Germinal center (tissue), 1 donor: ENCODE measurements at regions not wholly inside any gene's neighbourhood (a gene's known extent, or its start where the extent isn't known, plus 50 kb on each side); places are given as distances from the start of the nearest gene placed in this dataset.

Experiments used
- DNase-seq: peaks from one replicate; pipeline ENCODE4 v3.0.0; 2012; ENCODE audit warnings: mixed read lengths, low spot score

- DNase-seq = no peak
Measured at GRCh38 chr6:66429210-66429609, 722.2 kb upstream of the EYS start.

- no peak for DNase-seq
Measured at GRCh38 chr6:66423047-66423446, 716.0 kb upstream of the EYS start.

GRCh38 chr6:66421570-66421969 lies 714.5 kb upstream of the EYS start:
- DNase-seq = no peak

GRCh38 chr6:66418906-66419305 lies 711.9 kb upstream of the EYS start:
- DNase-seq = no peak

- no peak for DNase-seq
Measured at GRCh38 chr6:66403966-66404365, 696.9 kb upstream of the EYS start.

GRCh38 chr6:66402873-66403272 lies 695.8 kb upstream of the EYS start:
- no peak for DNase-seq

- no peak for DNase-seq
Measured at GRCh38 chr6:66396549-66396948, 689.5 kb upstream of the EYS start.

GRCh38 chr6:66396145-66396544 lies 689.1 kb upstream of the EYS start:
- no peak for DNase-seq

- DNase-seq = no peak
Measured at GRCh38 chr6:66390393-66390792, 683.4 kb upstream of the EYS start.

- no peak for DNase-seq
Measured at GRCh38 chr6:66376001-66376400, 669.0 kb upstream of the EYS start.

GRCh38 chr6:66369407-66369806 lies 662.4 kb upstream of the EYS start:
- no peak for DNase-seq

GRCh38 chr6:66362888-66363287 lies 655.9 kb upstream of the EYS start:
- no peak for DNase-seq

- DNase-seq = no peak
Measured at GRCh38 chr6:66361886-66362285, 654.9 kb upstream of the EYS start.

GRCh38 chr6:66357781-66358180 lies 650.8 kb upstream of the EYS start:
- no peak for DNase-seq

GRCh38 chr6:66355471-66355870 lies 648.4 kb upstream of the EYS start:
- DNase-seq = no peak

GRCh38 chr6:66344796-66345195 lies 637.8 kb upstream of the EYS start:
- no peak for DNase-seq

GRCh38 chr6:66340736-66341135 lies 633.7 kb upstream of the EYS start:
- DNase-seq = no peak

- no peak for DNase-seq
Measured at GRCh38 chr6:66336176-66336575, 629.1 kb upstream of the EYS start.

- no peak for DNase-seq
Measured at GRCh38 chr6:66328200-66328599, 621.2 kb upstream of the EYS start.

GRCh38 chr6:66326228-66326627 lies 619.2 kb upstream of the EYS start:
- no peak for DNase-seq

- no peak for DNase-seq
Measured at GRCh38 chr6:66321017-66321416, 614.0 kb upstream of the EYS start.

- no peak for DNase-seq
Measured at GRCh38 chr6:66307490-66307889, 600.5 kb upstream of the EYS start.

- no peak for DNase-seq
Measured at GRCh38 chr6:66291905-66292304, 584.9 kb upstream of the EYS start.

GRCh38 chr6:66289889-66290288 lies 582.9 kb upstream of the EYS start:
- DNase-seq = no peak

GRCh38 chr6:66278115-66278514 lies 571.1 kb upstream of the EYS start:
- DNase-seq = no peak
